ENCODE measurements at regions not wholly inside any gene's neighbourhood (a gene's known extent, or its start where the extent isn't known, plus 50 kb on each side); places are given as distances from the start of the nearest gene placed in this dataset.

DNA sequence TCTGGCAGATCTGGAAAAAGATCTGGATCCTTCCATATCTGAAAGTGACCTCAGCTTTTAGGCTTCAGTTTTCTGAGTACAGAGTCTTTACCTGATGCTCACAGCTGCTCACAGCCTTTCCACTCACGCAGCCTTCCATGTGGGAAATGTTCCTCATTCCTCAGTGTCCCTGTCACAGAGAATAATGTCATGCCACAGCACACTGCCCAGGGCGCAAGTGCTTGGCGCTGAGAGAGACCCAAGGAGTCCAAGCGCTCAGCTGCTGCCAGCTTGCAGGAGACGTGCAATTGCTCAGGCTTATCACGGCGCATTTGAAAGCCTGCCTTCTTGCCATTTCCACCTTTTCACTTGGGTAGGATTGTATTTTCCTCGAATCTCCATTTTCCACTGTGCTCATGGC, 271.9 kb upstream of the MKI67 start:
- TF ChIP-seq POLR2A (IDR thresholded peaks at IDR 0.05) = no peak
- TF ChIP-seq, protein P1, sequence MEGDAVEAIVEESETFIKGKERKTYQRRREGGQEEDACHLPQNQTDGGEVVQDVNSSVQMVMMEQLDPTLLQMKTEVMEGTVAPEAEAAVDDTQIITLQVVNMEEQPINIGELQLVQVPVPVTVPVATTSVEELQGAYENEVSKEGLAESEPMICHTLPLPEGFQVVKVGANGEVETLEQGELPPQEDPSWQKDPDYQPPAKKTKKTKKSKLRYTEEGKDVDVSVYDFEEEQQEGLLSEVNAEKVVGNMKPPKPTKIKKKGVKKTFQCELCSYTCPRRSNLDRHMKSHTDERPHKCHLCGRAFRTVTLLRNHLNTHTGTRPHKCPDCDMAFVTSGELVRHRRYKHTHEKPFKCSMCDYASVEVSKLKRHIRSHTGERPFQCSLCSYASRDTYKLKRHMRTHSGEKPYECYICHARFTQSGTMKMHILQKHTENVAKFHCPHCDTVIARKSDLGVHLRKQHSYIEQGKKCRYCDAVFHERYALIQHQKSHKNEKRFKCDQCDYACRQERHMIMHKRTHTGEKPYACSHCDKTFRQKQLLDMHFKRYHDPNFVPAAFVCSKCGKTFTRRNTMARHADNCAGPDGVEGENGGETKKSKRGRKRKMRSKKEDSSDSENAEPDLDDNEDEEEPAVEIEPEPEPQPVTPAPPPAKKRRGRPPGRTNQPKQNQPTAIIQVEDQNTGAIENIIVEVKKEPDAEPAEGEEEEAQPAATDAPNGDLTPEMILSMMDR (IDR thresholded peaks at IDR 0.05) = no peak

Measured in lower leg skin (tissue), 3 donors.